ENCODE measurements at regions not wholly inside any gene's neighbourhood (a gene's known extent, or its start where the extent isn't known, plus 50 kb on each side); places are given as distances from the start of the nearest gene placed in this dataset.

DNA sequence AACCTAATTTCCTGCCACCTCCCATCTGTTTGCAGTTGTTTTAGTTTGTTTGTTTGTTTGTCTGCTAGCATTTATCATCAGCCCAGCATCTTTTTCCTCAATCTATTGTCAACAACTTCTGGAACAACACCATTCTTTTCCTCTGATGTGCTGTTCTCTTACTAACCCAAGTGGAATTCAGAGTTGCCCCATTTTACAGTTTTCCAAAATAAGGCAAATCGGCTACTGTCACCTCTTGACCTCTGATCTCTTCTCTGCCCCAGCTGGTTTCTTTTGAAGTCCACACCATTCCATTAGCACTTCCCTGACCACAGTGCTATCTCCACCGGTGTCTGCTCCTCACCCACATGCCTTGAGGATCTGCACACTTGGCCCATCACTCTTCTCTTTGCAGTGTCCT, 102.4 kb downstream of the EFNB2 start:
- DNase-seq = no peak

DNA sequence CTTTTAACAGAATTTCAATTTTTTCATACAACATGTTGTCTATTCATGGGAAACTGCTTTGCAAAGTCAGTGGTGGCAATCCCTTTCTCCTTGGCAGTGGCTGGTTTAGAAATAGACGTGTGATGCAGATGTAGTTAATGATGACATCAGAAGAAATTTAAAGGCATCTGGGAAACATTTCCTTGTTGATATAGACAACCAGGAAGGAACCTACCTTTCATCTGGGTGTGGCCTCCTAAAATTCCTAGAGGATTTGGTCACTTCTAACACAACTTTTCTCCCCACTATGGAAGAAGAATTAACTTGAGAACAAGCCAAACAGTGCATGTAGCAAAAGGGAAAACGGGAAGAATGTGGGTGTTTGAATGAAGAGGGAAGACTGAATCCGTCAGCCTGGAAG, 102.8 kb downstream of the EFNB2 start:
- no peak for DNase-seq

DNA sequence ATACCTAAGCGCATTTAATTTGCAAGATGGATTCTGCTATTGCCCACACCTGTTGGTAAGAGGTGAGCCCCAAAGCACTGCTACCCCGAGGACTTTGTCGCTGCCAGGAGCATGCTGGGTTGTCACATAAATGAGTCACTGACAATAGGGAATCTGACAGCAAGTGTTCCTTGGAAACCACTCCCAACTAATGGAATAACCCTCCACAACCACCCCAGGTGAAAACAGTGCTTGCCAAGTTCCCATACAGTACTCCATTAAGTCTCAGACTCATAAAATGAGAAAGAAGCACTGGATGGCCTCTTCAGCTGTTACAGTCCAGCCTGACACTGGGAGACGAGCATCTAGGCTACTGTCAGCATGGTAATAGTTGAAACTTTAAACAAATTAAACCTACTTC, 108.6 kb downstream of the EFNB2 start:
- no peak for DNase-seq

DNA sequence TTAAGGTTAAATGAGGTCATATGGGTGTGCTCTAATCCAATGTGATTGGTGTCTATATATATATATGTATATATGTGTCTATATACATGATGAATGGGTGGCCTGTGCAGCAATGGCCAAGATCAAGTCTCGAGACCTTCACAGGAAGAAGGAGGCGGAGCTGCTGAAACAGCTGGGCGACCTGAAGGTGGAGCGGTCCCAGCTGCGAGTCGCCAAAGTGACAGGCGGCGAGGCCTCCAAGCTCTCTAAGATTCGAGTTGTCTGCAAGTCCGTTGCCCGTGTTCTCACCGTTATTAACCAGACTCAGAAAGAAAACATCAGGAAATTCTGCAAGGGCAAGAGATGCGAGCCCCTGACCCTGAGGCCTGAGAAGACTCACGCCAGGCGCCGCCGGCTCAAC, 109.8 kb downstream of the EFNB2 start:
- DNase-seq = no peak

DNA sequence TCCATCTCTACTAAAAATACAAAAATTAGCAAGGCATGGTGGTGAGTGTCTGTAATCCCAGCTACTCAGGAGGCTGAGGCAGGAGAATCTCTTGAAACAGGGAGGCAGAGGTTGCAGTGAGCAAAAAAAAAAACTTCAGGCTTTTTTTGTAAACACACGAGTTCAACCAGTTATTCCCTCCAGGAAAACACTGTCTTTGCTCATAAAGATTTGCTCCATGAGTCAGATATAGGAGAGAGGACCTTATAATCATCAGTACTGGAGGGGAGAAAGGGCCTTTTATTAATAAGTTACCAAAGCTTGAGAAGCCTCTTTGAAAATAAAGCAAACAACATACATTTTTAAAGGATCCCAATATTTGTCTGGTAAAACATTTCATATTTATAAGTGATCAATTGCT, 110.7 kb downstream of the EFNB2 start:
- DNase-seq = no peak

DNA sequence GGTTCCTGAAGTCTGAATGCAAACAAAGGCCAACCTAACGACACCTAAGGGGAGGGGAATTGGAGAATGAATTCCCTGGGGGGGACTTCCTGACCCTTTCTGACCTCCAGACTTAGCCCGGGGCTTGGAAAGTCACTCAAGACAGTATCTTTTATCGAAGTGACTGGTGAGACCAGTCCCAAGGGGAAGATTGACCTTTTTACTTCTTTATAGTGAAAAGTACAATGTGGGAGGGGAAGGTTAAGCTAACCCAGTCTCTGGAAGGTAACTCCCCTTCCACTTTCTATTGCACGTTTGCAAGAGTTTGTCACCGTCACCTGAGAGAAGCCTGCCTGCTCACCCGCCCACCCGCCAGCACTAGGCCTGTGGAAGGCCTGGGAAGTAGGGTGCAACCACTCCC, 111.9 kb downstream of the EFNB2 start:
- no peak for DNase-seq

DNA sequence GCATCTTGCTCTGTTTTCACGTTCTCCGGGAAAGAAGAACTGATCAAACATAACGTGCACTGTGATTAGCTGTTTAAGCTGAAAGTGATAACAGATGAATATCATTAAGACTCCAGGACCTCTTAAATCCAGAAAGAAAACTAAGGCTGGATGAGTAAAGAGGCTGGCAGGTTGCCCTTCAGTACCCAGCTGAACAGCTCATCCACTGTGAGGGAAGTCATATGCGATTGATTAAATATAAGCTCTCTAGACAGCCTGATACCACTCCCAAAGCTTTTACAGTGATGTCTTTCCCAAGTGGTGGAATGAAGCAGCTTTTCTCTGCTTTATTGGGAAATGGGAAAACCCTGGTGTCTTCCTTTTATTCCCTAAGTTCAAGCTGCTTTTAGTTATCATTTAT, 116.9 kb downstream of the EFNB2 start:
- no peak for DNase-seq

DNA sequence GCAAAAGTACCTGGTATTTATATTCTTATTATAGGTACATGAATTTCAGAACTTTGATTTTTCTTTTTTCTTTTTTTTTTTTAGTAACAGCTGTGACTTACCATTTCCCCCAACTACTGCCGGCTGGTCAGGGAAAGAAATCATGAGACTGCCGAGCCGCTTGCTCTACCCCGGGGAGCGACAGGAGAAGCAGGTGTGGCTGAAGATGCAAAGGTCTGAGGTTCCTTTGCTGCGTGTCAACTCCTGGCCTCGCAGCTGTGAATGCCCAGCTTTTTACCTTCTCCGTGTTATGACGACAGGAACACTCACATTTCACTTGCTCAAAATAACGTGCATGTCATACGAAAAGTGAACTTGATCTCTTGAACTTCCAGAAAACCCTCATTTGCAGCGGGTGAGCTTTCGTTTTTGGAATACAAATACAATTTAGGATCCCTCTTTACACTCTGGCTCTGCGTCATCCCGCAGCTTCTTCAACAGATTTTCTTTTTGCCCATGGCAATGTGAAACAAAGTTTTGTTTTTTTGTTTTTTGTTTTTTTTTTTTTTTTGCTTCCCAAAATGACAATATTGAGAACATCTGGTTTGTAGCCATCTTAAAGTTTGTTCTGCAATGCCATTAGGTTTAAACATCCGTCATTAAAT, 117.9 kb downstream of the EFNB2 start:
- no peak for DNase-seq

DNA sequence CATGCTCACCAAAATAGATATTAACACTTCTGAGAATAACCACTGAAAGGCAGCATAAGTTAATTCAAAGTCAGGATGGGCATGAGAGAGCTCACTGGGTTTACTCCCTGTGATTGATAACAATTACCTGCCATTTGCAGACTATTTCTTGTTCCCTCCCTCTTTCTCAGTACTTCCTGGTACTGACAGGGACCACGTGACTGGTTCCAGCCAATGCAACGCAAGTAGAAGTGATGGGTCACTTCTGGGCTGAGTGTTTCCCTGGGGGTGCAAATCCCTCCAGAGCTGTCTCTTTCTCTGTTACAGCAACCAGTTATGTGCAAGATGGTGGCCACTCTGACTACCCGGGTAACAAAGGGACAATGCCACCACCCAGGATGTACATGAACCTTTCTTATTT, 118.8 kb downstream of the EFNB2 start:
- DNase-seq = peak; percentile 41

DNA sequence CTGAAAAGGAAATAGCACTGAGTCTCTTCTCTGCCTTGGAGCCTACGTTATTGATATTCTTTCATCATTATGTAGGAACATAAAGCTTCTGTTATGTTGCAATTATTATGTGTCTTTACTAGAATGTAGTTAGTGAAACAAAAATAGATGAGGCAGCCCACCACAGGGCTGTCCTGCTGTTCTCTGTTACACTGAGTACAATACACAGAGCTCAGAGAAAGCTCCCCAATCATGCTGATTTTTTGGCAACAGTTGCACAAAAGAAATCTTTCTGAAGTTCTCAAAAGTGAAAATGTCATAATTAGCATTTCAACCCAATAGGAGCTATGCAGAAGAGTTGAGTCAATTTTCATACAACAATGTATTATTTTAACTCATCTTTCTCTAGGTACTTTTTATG, 119.5 kb downstream of the EFNB2 start:
- no peak for DNase-seq

DNA sequence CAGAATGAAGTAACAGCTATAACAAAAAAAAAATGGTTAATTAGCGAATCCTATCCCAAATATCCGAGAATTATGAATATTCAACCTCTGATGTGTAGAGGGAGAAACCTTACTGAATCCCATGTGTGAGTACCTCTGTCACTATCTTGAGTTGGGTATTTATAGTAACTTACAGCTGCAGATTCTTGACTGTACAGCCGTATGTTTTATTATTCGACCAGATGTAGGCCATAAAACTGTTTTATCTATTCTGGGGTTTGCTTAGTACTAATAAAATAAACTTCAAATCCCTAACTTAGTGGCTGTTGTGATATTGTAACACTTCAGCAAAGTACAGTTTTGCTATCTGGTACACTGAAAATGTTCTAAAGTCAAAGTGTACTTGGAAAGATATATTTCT, 120.0 kb downstream of the EFNB2 start:
- DNase-seq = no peak

DNA sequence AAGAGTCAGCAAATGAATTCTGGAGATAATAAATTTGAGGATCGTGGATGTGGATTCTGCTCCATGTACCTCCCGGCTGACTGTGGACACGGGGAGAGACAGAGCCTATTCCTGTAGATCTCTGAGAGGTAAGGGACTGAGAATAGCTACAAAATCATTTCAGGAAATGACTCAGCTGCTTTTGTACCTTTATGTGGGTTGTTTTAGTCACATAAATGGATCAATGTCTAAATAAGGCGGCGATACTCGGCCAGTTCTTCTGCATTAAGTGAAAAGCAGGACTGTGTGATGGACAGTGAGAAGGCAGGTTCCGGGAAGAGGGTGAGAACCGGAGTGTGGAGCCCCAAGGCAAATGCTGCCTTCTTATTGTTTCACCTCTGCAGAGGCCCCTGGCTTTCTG, 128.1 kb downstream of the EFNB2 start:
- DNase-seq = no peak

DNA sequence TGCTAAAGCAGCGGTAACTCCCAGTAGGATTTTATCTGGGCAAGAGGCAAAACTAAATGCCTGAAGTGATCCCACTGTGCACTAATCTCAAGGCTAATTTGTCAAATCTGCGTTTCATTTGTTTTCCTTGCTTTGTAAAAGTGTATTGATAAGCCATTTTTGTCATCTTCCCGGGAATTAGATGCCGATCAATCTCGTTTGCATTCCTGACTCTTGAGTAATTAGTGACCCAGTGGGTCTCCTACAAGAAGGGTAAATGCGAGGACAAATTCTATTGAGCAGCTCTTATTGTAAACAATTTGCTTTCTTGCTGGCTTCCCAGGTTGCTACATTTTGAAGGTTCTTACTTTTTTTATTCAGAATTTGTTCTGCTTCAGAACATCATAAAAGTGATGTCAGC, 129.7 kb downstream of the EFNB2 start:
- no peak for DNase-seq

DNA sequence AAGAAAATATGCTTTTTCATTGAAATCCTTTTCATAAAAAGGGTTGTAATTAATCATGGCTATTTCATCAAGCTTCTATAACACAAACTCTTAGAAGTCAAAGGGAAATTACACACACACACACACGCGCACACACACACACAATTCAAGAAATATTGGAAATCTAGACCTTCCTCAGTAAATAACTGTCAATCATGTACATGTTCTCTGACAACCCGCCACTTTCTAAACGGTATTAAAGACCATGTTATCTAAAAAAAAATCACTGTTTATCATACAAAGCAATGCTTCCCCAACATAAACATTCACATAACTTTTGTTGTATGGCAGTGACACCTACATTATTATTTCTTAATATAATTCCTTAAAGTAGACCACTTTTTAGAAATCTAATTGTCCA, 132.2 kb downstream of the EFNB2 start:
- DNase-seq = no peak

DNA sequence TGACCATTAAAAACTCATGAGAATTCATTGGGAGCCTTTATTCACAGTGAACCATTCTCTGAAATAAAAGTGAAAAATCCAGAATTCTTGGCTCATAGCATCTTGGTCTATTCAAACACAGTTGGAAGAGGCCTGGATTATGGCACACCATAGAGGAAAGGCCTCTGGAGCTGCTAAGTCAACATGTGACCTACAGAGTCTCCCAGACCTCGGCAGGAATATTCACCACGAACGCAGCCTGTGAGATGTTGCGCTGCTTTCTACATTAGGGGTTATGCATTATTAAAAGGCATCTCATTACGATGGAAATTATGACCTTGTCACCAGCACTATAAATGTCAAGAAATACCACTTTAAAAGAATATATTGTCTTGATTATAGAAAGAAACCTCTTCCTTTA, 132.6 kb downstream of the EFNB2 start:
- no peak for DNase-seq

DNA sequence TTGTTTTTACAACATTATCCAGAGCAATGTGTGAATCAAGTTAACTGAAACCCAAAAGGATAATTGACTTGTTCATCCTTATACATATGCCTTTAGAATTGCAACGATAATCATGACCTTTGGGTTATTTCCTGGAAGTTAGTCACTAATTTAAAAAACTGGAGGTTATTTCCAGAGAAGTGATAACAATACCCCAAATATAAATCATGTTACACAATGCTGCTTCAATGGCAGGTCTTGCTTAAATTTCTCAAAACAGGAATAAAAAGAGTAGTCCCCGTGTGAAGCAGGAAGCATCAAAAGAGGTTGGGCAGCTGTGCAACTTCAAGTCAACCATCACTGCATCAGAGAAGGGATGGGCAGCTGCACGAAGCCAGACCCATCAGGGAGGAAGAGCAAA, 134.4 kb downstream of the EFNB2 start:
- no peak for DNase-seq

DNA sequence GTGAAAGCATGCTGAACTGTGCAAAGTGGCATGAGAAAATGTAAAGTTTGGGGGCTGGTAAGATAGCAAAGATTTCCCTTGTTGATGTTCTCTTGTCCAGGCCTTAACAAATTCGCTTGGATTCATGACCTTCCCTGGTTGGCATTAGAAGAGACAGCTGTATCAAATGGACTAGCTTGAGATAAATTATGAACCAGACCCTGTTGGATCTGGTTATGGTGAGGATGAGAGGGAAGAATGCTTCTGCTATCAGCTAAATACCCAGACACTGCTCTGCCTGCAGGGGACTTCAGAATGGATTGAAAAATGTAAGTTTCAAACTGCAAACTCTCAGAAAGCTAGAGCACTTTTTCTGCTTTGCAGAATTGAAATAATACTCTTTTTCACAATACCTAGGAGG, 135.2 kb downstream of the EFNB2 start:
- DNase-seq = no peak

DNA sequence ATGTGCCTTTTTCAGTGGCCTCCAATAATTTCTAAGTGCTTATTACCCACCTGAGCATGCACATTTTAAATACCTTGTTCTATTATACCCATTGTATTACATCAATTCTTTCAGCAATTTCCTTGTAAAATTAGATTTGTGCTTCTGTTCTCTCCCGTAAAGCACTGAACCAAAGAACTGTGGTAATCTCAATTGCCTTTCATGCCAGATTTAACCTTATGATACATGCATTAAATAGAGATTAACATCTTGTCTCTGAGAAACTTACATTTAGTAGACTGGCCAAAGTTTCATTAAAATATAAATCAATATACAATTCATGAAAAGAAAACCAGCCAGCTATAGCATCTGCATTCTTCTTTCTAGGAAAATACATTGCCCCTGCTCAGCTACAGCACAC, 137.2 kb downstream of the EFNB2 start:
- no peak for DNase-seq

DNA sequence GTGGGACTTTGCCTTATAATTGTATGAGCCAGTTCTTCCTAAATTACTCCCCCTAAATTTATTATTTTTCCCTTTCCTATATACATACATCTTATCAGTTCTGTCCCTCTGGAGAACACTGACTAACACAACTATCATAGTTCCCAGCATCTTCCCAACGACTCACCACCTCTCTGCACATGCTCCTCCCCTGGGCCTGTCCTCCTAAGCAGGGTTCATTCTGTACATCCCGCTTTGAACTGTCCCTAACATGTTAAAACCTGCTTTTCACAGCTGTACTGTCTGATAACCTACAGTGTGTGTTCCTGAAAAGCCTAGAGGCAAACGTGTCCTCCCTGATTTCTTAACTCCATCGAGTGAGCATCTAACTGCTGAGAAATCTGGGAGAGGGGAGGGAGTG, 141.7 kb downstream of the EFNB2 start:
- no peak for DNase-seq

DNA sequence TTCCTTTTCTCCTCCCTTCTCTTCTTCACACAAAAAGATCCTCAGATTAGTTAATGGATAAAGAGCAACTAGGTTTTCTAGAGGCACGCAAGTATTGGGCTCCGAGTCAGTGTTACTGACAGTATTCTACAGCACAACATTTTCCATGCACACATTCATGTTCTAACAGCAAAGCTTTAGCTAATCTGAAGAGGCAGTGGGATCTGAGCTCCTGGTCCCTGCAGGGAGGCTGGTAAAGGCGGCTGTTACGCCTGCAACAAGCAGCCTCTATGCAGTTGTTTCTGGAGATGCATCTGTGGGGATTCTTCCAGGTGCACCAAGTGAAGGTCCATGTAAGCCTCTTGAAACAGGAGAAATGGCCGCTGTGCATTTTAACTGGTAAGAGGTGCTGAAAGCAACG, 143.8 kb downstream of the EFNB2 start:
- no peak for DNase-seq

DNA sequence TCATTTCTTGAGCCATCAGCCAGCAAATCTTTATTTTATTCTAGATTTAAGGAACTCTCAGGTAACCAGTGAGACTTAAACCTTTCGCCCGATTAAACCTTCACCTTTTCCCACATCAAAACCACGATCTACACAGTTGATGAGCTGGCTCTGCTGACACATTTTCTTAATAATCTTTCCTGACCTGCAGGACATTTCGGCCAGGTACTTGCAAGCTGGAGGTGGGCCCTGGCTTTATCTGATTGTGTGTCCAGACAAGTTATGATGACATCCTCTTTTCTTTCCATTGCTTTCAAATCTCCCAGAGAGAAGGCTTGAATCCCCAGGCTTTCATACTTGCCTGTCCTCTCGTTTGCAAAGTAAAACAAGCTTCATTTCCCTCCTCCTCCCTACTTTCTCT, 144.2 kb downstream of the EFNB2 start:
- DNase-seq = no peak

DNA sequence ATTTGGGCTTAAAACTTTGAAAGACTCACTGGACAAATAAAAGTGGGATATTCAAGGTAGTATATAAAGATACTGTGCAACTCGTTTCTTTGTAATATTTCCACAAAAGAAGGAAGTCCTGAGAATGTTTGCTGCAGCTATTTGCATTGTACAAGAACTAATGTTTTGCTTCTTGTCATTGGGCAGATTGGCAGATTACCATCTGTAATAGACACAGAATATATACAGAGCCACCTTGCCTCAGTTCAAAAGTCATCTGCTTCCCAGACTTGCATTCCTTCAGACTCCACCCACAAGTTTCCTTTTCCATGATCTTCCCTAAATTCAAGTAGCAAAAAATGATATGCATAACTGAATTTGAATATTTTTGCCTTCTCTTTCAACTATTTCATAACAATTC, 145.1 kb downstream of the EFNB2 start:
- no peak for DNase-seq

DNA sequence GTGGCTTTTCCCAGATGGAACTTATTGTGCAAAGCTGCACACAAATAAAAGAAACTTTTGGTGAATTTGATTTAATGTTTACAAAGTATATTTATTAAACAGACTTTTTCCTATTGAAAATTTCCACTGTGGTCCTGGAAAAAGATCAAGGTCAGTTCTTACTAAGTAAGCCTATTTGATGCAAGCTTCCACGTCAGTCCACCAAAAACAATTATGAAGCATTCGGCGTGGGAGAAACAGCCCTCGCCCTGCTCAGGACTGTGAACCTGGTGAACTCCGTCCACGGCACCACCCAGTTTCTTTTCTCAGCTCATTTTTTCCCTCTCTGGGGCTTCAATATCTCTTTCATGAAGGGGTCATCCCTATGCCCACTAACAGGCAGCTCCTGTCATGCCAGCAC, 149.8 kb downstream of the EFNB2 start:
- no peak for DNase-seq

DNA sequence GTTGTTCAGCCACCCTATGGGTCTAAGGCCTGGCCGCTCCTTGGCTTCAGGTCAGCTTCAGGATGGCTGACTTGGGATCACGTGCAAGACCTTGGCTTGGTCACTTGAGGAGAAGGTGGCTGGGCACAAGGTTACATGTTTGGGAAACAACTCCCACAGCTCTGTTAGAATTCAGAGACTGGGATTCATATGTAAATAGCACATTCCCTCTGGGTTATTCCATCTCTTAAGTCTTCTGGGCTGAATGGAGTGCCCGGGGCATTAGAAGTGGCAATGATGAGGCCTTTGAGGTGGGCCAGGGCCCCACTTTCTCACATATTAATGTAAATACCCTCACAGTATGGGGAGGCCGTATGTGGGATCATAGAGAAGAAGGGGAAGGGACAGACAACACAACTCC, 150.9 kb downstream of the EFNB2 start:
- no peak for DNase-seq

DNA sequence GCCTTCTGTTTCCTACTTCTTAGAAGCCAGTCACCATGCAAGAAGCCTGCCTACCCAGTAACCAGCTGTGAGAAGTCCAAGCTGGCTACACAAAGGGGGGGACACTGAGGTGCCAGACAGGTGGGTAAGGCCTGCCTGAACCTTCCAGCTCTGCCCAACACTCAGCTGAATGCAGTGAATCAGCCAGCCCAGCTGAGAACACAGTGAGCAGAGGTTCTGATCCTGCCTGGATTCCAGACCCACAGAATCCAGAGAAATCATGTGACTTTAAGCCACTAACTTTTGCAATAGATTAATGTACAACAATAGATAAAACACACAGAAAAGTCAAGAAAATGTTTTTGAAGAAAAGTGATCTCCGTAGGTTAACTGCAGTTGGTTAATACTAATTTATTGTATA, 151.7 kb downstream of the EFNB2 start:
- no peak for DNase-seq

DNA sequence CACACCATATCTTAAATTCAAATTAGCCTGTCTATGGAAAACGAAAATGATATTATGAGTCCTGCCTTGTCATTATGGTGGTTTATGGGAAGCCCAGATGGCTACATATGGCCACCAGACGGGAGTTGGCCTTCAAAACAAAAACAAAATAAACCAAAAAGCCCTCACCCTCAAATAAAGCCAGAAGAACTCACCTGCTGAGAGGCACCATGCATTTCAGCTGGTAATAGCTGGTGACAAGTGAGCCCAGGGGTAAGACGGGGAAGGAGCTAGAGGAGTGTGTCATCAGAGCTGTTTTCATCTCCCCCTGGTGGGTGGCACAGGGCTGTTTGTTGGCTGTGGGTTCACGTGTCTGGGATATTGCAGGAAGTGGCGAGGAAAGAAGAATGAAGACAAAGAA, 152.9 kb downstream of the EFNB2 start:
- DNase-seq = no peak

All from DMS153 (cell line).